SH-SY5Y (cell line): ENCODE measurements at regions not wholly inside any gene's neighbourhood (a gene's known extent, or its start where the extent isn't known, plus 50 kb on each side); places are given as distances from the start of the nearest gene placed in this dataset.

Experiments
- GATA2 ChIP-seq: IDR thresholded peaks from 2 replicates; pipeline ENCODE4 v1.6.1; 2011; ENCODE audit warnings: mild to moderate bottlenecking, low read depth, low read length
- GATA3 ChIP-seq: IDR thresholded peaks from 2 replicates; pipeline ENCODE4 v1.6.1; 2011; ENCODE audit warnings: low read depth, mild to moderate bottlenecking, low read length, moderate library complexity

DNA sequence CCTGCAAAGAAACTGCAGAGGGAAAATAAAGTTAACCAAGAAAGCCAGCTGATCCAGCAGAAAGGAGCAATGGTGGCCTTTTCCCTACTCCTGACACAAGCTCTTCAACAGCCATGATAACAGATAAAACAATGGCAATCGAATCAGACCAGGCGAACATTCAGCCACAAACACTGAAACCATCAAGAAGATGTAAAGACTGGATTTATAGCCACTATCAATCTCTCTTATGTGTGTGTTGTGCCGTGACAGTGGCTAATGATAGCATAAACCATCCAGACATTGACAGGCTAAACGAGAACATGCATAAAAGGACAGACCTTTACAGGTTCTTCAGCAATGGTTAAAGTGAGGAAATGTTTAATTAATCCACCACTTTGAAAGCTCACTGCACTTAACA, 78.1 kb upstream of the RAB4A start:
- TF ChIP-seq GATA3 (no peak), GATA2 (no peak)
